ENCODE measurements at regions not wholly inside any gene's neighbourhood (a gene's known extent, or its start where the extent isn't known, plus 50 kb on each side); places are given as distances from the start of the nearest gene placed in this dataset.
"Not testable (repeated sequence)": the region's sequence is repeated elsewhere in the genome, so short reads cannot be mapped to it uniquely, and the experiment has no call there.

DNA sequence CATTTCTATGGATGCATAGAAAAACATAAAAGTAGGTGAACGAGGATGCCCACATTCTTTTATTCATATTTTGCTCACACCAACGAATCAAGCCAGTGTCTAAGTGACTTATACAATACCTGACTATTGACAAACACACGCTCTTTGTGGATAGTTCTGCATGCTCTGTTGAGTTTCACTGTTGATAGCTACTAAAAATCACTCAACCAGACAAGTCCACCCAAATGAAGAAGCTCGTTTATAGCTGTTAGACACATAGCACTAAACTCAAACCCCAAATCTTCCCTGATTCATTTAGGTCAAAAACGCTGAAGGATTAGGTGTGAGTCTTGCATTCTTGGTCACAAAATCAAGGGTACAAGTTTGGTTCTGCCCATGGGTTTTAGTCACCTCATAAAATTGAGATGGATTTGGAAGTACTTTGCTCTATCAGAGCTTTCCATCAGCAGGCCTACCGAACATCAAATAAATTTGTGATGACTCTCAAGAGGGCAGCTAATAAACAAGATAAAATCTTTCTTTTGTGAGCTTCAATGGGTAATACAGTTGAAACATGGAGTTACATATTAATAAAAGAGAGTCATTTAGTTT, 92.7 kb upstream of the ETAA1 start:
- DNase-seq = no peak

DNA sequence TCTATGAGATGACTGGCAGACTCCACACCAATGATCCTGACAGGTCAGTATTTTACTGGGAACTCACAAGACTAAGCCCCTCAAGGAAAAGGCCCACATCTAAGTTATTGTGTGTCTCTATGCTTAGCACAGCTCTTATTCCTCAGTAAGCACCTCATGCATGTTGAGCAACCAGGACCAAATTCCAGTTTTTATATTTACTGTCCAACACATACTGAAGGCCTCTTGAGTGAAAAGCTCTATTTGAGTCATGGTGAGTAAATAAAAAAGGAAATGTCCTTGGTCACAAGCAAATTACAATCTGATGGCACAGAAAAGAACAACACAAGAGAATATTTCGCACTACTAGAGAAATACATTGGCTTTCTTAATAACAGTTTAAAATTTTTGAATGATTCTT, 87.9 kb upstream of the ETAA1 start:
- no peak for DNase-seq

DNA sequence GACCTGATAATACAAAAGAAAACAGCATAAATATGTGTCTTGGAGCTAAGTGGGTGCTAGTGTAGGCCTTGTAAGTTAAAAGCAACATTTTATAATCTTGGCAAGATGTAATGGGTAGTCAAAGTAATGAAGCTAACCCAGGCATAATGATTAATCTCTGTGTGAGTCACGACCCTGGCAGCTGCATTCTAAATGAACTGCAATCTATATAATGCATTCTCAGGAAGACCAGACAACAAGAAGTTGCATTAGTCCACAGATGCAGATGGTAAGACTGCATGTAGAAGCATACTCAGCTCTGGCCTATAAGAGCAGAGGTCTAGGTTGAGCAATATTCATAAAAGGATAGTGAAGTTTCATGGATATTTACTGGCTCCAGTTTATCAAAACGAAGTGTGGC, 85.6 kb upstream of the ETAA1 start:
- no peak for DNase-seq

DNA sequence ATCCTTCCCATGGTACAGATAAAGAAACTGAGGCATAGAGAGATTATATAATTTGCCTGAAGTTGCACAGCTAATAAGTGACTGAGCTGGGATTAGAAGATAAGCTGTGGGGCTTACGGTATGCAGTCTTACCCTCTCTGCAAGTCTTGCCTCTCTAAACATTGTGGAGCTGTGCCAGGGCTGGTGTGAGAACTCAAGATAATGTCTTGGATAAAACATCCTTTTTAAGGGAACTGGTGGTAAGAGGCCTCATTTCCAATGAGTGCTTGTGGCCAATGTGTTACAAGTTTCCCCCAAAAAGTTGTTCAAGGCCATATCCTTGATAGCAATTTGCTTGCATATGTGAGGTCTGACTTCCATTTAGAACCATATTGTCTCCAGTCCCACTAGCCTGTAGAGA, 84.3 kb upstream of the ETAA1 start:
- no peak for DNase-seq

DNA sequence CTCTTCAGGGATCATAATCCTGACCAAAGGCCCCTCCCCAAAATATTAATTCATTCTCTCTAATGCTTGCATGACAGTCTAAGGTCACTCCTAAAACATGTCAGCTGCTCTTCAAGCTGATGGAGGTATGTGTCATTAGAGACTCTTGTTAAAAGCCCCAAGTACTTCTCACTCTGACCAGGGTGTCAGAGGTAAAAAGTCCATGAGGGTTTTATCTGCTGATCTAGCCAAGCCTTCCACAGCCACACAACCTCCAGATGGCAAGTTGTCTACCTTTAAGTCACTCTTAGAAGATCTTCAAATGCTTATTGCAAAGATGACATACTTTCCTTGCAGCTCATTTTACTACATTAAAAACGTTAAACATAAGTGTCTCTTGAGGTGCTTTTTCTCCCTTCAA, 83.6 kb upstream of the ETAA1 start:
- no peak for DNase-seq

DNA sequence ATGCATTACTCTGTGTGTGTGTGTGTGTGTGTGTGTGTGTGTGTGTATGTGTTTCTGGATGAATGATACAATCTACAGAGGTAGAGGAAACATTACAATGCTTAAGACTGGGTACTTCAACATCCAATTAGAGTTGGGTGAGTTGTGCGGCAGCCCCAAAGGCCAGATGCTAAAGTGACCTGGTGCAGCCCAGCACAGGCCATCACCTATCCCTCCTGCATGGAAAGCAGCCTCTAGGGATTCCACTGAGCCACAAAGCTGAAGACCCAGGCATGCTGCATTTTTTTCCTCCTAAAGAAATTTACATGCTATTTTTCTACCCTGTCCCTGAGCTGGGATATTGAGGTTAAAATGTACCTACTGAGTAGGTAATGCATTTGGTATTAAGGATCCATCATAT, 79.1 kb upstream of the ETAA1 start:
- DNase-seq = no peak

DNA sequence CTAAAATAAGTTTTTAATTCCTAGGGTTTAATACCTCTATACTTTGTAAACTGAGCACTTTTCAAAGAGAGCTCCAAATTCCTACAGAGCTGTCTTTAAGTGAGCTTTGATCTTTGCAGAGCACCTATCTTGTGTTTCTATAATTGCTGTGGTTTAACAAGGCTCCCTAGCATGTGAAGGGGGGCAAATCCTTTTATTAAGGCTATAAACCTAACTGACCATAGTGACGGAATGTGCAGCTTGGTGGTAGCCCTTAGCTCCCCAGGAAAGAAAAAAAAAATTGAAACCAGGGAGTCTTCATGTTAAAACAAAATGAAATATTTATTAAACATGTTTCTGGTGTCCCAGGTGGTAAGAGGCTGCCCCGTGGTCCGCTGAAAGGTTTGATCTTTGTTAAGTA, 78.6 kb upstream of the ETAA1 start:
- no peak for DNase-seq

DNA sequence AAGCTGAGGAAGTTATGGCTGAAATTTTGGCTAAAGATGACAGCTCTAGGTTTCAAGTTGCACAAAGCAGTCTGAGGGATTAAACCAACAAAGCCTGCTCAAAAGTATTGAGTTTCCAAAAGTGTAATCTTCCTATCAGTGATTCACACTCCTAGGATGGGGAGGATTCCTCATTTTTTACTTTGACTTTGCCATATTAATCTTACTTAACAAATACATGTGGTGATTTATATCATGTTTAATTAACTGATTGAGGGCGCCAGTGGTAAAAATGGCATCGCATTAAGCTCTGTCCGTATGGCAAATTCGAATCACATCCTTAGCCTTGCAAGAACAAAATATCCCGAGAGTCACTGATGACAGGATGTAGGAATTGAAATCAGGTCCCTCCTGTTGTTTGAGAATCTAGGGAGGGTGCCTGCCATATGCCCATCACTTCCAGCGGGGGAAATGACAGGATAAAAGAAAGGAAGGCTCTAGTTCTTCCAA, 78.1 kb upstream of the ETAA1 start:
- DNase-seq = peak; percentile 45

DNA sequence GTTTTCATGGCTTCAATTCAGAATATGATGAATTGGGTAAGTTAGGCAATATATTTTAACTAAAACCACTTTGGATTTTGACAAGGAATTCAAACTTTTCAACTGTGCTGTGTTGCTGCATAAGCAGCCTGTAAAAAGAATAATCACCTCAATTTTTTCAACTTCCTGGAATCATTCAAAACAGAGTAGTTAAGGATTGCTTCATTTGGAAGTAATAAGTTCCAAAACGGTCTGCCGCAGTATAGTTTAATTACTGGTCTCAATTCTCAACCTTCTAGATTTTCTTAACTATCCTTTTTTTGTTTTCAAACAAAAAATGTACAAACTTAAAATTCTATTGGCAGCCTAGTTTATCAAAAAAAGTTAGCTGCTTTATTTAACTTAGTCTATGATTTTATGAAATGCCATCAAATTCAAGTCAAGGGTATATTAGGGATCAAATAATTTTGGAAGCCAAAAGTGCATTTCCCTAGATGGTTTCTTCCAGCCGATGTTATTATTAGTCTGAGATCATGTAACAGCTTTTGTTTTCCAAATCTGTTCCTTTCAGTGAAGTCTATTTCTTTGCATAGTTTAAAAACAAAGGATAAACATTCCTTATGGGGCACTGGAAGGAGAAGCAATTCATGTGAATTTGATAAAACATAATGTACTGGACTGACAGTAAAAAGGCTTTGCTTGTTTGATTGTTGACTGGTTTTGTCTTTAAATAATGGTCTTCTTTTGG, 76.1 kb upstream of the ETAA1 start:
- no peak for DNase-seq

DNA sequence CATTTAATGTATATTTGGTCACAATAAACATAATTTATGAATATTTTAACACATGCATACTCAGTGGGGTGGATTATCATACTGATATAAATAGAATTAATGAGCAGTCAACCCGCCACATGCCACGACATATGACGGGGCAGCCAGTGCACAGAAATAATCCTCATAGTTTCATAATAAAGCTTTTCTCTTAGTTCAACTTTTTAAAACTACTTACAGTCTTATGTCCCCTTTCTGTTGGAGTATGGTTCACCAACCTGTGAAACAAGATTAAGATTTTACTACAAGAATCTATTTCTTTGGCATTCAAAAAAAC, 75.6 kb upstream of the ETAA1 start:
- no peak for DNase-seq

DNA sequence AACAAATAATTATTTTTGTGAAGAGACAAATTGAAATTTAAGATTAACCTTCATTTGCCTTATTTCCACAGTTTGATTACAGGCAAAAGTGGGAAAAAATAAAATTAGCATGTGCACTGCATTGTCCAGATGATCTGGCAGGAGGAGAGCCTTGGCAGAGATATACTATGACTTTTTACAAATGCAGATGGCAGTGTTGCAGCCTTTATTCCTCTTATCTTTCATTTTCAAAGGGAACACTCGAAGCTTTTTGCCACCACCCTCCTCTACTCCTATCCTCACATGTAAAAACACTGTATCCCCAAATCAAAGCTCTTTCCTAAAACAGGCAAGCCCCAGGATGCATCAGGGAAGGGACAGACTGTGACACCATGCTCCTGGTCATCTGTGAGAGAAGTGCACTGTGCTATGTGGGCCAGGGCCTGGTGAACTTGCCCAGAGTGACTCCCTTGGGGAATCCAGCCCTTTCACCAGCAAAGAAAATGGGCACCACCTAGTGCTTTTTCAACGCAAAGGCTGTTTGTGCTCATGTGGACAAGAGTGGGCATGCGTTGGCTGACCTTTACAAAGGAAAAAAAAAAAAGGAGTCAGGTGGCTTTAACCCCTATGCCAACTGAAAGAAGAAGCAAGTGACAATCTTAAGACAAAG, 74.7 kb upstream of the ETAA1 start:
- DNase-seq = peak; percentile 46

DNA sequence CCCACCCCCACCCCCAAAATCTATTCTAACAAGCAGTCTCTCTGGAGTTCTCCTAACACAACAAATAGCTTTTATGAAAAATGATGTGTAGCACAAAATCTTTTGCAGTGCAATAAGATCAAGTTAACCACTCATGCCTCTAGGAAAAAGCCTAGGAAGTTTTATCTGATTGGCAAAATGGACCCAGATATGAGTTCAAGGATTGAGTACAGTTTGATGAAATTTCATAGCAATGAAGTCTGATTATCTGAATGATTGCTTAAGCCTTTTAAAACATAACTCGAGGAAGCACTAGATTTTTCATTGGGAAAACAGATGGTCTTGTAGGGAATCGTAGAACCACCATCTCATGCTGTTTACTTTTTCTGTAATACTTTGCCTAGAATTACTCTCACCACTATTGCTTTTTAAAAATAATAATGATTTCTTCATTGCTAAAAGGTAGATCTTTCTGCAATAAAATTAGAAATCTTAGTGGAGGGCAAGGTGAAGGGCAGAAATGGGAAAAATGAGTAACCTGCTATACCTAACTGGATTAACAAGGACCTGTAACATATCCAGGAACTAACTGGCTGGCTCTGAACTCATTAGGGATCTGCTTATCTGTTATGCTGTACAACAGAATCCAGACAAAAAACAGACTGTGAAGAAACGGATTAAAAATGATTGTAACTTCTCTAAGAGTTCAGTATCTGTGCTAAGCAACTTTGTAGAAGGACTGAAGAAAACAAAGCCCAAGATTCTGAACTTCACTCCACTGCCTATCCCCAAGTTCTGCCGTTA, 73.7 kb upstream of the ETAA1 start:
- DNase-seq = no peak

DNA sequence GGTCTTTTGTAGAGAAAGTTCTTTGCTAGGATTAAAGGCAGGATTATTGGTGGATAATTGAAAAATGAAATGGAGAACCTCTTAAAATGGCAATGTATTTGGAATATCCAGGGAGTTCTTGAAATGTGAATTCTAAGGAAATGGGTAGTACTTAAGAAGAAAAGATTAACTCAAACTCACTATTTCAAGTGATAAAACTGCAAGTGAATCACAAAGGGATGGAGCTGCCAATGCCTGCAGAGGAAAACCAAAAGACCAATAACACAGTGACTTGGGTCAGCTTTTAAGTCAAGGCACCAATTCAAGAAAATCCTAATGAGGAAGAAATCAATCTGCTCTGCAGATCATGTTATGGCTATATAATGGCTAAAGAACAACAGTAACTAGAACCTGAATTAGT, 67.6 kb upstream of the ETAA1 start:
- DNase-seq = no peak

DNA sequence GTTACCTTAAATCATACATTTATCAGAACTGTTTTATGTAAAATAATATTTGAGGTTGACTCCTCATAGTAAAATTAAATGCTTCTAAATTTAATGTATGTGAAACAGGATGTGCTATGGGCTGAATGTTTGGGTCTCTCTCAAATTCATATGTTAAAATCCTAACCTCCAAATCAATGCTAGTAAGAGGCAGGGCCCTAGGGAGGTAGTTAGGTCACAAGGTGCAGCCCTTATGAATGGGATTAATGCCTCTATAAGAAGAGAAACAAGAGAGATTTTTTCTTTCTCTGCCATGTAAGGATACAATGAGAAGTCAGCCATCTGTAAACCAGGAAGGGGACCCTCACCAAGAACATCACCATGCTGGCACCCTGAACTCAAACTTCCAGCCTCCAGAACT, 67.2 kb upstream of the ETAA1 start:
- DNase-seq = no peak

DNA sequence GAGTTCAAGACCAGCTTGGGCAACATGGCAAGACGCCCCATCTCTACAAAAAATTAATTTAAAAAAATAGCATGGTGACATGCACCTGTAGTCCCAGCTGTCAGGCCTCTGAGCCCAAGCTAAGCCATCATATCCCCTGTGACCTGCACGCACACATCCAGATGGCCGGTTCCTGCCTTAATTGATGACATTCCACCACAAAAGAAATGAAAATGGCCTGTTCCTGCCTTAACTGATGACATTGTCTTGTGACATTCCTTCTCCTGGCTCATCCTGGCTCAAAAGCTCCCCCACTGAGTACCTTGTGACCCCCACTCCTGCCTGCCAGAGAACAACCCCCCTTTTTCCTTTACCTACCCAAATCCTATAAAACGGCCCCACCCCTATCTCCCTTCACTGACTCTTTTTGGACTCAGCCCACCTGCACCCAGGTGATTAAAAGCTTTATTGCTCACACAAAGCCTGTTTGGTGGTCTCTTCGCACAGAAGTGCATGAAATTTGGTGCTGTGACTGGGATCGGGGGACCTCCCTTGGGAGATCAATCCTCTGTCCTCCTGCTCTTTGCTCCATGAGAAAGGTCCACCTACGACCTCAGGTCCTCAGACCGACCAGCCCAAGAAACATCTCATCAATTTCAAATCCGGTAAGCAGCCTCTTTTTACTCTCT, 65.6 kb upstream of the ETAA1 start:
- not testable (repeated sequence) for DNase-seq

DNA sequence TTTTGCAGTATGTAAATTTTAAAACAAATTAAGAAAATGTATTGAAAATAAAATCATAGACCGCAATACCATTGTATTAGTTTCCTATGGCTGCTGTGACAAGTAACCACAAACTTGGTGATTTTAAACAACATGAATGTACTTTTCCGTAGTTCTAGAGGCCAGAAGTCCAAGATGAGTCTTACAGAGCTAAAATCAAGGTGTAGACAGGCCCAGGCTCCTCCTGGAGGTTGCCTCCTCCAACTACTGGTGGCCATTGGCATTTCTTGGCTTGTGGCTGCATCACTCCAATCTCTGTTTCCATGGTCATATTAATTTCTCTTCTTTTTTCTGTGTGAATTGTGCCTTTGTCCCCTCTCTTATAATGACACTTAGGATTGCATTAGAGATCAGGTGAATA, 59.2 kb upstream of the ETAA1 start:
- no peak for DNase-seq

DNA sequence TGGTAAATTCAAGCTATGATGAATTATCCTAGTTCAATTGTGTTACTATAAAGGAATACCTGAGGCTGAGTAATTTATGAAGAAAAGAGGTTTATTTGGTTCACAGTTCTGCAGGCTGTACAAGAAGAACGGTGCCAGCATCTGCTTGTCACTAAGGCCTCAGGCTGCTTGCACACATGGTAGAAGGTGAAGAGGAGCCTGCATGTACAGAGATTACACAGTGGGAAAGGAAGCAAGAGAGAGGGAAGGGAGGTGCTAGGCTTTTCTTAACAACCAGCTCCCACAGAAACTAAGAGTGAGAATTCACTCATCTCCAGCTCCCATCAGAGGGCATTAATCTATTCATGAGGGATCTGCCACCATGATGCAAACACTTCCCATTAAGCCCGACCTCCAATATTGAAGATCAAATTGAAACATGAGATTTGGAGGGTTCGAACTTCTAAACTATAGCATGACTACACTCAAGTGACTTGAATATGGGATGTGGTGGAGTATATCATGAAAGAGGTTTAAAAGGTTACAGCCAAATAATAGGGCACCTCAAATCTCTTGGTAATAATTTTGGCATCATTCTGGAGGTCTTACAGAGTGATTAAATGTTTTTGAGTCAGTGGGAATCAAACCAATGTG, 58.4 kb upstream of the ETAA1 start:
- DNase-seq = no peak

DNA sequence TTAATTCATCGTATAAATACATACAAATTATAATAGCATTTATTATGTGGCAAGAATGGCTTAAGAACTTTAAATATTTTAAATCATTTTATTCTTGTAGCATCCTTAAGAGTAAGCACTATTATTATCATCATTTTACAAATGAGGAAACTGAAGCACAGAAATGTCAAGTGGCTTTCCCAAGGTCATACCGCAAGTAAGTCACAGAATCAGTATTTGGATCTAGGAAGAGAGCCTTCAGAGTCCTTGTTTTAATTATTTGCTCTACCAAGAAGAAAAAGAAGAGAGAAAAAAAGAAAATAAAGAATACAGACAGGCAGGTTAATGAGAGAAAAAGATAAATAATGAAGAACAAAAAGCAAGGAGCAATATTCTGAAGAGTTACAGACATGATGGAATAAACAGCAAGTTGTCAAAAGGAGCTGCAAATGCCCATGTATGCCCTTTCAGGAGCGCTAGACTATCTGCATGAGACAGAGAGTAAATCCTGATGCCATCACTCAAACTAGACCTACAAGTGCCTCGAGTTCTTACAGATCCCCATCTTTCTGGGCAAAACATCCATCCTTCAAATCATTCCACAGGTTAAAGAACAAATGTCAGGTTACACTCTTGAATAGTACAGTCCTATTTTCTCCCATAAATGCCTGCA, 57.8 kb upstream of the ETAA1 start:
- DNase-seq = no peak

DNA sequence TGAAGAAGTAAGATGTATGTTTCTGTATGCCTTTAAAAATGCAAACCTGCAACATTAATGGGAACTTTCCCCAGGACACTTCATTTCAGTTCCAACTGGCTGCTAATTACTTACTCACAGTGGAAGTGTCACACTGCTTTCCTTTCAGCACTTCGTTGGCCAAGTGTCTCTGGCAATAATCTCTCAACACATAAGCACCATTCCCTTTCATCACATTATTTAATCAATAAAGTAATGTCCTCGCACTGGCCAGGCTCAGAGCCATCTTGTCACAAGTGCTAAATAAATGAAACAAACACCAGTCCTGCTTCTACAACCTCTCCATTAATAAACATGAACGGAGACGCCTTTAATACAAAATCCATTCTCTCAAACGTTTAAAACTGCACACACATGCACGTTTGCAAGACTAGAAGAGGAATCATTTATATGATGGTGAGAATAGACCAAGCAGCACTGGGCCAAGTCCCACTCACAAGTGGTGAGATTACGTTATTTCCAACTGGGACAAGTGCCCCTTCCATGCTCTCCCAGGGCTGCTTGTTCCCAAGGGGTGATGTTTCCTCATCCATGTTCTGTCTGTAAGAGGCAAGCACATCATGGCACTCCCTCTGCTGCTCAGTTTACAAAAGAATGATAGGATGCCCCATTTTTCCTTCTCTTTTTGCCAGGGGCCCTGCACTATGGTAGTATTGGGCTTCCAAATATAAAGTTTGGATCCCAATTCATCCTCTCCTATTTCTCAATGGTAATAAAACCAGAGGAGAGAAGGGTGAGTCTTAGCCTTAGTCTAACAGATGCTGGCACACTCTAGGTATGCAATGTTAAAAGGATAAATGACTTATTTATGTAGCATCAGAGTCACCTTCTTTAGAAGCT, 56.8 kb upstream of the ETAA1 start:
- no peak for DNase-seq

DNA sequence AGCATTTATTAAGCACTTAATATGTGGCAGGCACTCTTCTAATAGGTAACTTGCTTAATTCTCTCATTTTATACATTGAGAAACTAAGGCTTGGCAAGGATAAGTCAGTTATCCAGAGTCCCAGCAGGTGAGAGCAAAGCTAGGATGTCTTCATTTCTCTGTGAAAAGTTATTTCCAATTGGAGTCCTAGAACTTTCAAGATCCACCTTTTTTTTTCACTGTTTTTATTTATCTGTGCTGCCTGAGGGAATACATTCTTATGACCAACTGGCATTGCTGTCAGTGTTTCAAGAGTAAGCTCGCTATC, 56.2 kb upstream of the ETAA1 start:
- DNase-seq = no peak

DNA sequence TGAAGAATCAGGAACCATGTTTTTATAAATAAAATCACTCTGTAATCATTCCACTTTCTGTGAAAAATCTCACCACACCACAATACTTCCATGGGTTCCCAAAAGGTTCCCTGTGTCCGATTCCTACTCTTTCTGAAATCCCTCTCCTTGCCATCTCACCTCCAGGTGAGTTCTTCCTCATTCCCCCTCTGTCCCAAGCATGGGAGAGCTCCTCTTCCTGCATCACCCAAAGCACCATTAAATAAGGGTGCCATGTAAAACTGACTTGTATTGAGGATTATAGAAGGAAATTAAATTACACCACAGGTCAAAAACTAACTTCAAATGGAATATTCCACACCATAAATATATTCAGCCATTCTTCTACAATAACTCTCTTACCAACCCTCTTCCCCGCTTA, 55.8 kb upstream of the ETAA1 start:
- no peak for DNase-seq
